HG03378 (cell line): ENCODE measurements at regions not wholly inside any gene's neighbourhood (a gene's known extent, or its start where the extent isn't known, plus 50 kb on each side); places are given as distances from the start of the nearest gene placed in this dataset.

Experiments used
- ATAC-seq: cut with Tn5 transposase; IDR thresholded peaks from one replicate; pipeline ENCODE4 v1.9.1; 2021; ENCODE audit warnings: mild to moderate bottlenecking, moderate library complexity; ENCODE audit not compliant: unreplicated experiment

- ATAC-seq: no peak
Observed at GRCh38 chr2:212873256-212873655, 278.2 kb downstream of the IKZF2 start.

- no peak for ATAC-seq
Observed at GRCh38 chr2:212871597-212871996, 279.8 kb downstream of the IKZF2 start.

GRCh38 chr2:212864186-212864585 lies 287.2 kb downstream of the IKZF2 start:
- ATAC-seq: no peak

- ATAC-seq: peak; percentile 66
Observed at GRCh38 chr2:212863185-212863588, 288.2 kb downstream of the IKZF2 start.

- ATAC-seq: no peak
Observed at GRCh38 chr2:212858496-212858895, 292.9 kb downstream of the IKZF2 start.

- ATAC-seq: no peak
Observed at GRCh38 chr2:212854771-212855170, 296.6 kb downstream of the IKZF2 start.

- no peak for ATAC-seq
Observed at GRCh38 chr2:212854116-212854515, 297.3 kb downstream of the IKZF2 start.

GRCh38 chr2:212845941-212846340 lies 305.5 kb downstream of the IKZF2 start:
- no peak for ATAC-seq

- peak; percentile 75 for ATAC-seq
Observed at GRCh38 chr2:212843409-212844199, 305.0 kb upstream of the ERBB4 start.

GRCh38 chr2:212842544-212843185 lies 304.1 kb upstream of the ERBB4 start:
- no peak for ATAC-seq

GRCh38 chr2:212841460-212841859 lies 302.9 kb upstream of the ERBB4 start:
- no peak for ATAC-seq

GRCh38 chr2:212832211-212833195 lies 293.9 kb upstream of the ERBB4 start:
- ATAC-seq: no peak

- no peak for ATAC-seq
Observed at GRCh38 chr2:212831671-212832199, 293.1 kb upstream of the ERBB4 start.

GRCh38 chr2:212816267-212816666 lies 277.7 kb upstream of the ERBB4 start:
- no peak for ATAC-seq

GRCh38 chr2:212815453-212815852 lies 276.9 kb upstream of the ERBB4 start:
- peak; percentile 75 for ATAC-seq

GRCh38 chr2:212814941-212815340 lies 276.3 kb upstream of the ERBB4 start:
- peak; percentile 2 for ATAC-seq

- ATAC-seq: no peak
Observed at GRCh38 chr2:212811921-212812320, 273.3 kb upstream of the ERBB4 start.

GRCh38 chr2:212811036-212811805 lies 272.6 kb upstream of the ERBB4 start:
- ATAC-seq: no peak

GRCh38 chr2:212797484-212798205 lies 259.0 kb upstream of the ERBB4 start:
- no peak for ATAC-seq

- ATAC-seq: no peak
Observed at GRCh38 chr2:212794471-212794870, 255.9 kb upstream of the ERBB4 start.
